Fibroblast of lung (primary cell): ENCODE measurements at regions not wholly inside any gene's neighbourhood (a gene's known extent, or its start where the extent isn't known, plus 50 kb on each side); places are given as distances from the start of the nearest gene placed in this dataset.

Experiments used
- EZH2 ChIP-seq: IDR thresholded peaks from 2 replicates; pipeline ENCODE4 v1.5.1; 2012; ENCODE audit warnings: low read length, control low read depth, mild to moderate bottlenecking; ENCODE audit errors: missing control alignments
- TF ChIP-seq, protein P1 (sequence below), 2 donors: IDR thresholded peaks in 1 of 2; conservative IDR thresholded peaks in 1 of 2; 1 replicate in 1 of 2; 2 replicates in 1 of 2; pipeline ENCODE4 v1.5.1; 2011 to 2012; ENCODE audit warnings: low read length in 2 of 2, control low read depth in 1 of 2, inconsistent platforms in 1 of 2, low read depth in 1 of 2, mild to moderate bottlenecking in 1 of 2

- TF ChIP-seq, protein P1, sequence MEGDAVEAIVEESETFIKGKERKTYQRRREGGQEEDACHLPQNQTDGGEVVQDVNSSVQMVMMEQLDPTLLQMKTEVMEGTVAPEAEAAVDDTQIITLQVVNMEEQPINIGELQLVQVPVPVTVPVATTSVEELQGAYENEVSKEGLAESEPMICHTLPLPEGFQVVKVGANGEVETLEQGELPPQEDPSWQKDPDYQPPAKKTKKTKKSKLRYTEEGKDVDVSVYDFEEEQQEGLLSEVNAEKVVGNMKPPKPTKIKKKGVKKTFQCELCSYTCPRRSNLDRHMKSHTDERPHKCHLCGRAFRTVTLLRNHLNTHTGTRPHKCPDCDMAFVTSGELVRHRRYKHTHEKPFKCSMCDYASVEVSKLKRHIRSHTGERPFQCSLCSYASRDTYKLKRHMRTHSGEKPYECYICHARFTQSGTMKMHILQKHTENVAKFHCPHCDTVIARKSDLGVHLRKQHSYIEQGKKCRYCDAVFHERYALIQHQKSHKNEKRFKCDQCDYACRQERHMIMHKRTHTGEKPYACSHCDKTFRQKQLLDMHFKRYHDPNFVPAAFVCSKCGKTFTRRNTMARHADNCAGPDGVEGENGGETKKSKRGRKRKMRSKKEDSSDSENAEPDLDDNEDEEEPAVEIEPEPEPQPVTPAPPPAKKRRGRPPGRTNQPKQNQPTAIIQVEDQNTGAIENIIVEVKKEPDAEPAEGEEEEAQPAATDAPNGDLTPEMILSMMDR (conservative IDR thresholded peaks at IDR 0.05 in 1 of 2, IDR thresholded peaks at IDR 0.05 in 1 of 2; ENCODE audit: low read depth in 1 of 2, low read length in 2 of 2), result no peak
- no peak for TF ChIP-seq EZH2
Measured at GRCh38 chr6:167429353-167429752, 104.5 kb downstream of the TTLL2 start.
